Stimulated activated naive B cell treated with anti-CD40 and anti-IgM and Interleukin-4, amounts not matched to agents 10 μg/mL and 1 μg/mL and 100 μg/mL, for 72 hours (primary cell): ENCODE measurements at regions not wholly inside any gene's neighbourhood (a gene's known extent, or its start where the extent isn't known, plus 50 kb on each side); places are given as distances from the start of the nearest gene placed in this dataset.

Experiments used
- ATAC-seq, 2 donors: fragments of 150-1000 bp; cut with Tn5 transposase; replicated peaks; 2 replicates each; pipeline ENCODE4 v1.10.0; 2021; ENCODE audit warnings: moderate library complexity in 1 of 2
- DNase-seq: peaks from one replicate; pipeline ENCODE4 v3.0.0; 2021
- H3K27ac Mint-ChIP-seq: one replicate; pipeline ENCODE4 v1.8.0; 2022; ENCODE audit warnings: mild to moderate bottlenecking, mixed read lengths
- H3K27me3 Mint-ChIP-seq, 2 donors: one replicate each; pipeline ENCODE4 v1.8.0; 2022; ENCODE audit warnings: mixed read lengths in 2 of 2
- H3K36me3 Mint-ChIP-seq, 2 donors: one replicate each; pipeline ENCODE4 v1.8.0; 2022; ENCODE audit warnings: mixed read lengths in 2 of 2, mild to moderate bottlenecking in 1 of 2
- H3K4me1 Mint-ChIP-seq, 2 donors: one replicate each; pipeline ENCODE4 v1.8.0; 2022; ENCODE audit warnings: mixed read lengths in 2 of 2, mild to moderate bottlenecking in 1 of 2
- H3K4me3 Mint-ChIP-seq, 2 donors: one replicate each; pipeline ENCODE4 v1.8.0; 2022; ENCODE audit warnings: mild to moderate bottlenecking in 2 of 2, mixed read lengths in 2 of 2, moderate library complexity in 1 of 2
- H3K9me3 Mint-ChIP-seq, 2 donors: one replicate each; pipeline ENCODE4 v1.8.0; 2022; ENCODE audit warnings: mixed read lengths in 2 of 2, mild to moderate bottlenecking in 1 of 2

DNA sequence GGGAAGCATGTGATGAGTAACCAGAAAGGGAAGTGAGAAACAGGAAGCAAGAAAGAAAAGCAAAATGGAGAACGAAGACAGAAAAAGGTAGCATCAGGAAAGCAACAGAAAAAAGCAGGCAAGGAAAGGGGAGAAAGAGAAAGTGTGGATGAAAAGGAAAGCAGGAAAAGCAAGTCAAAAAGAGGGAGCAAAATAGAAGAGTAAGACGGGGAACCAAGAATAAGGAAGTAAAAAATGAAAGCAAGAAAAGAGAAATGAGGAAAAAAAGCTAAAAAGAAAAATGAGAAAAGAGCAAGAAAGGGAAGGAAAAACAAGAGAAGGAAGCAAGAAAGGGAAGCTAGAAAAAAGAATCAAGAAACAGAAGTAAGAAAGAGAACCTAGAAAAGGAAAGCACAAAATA lies 242.3 kb upstream of the NCKAP5 start:
- Mint-ChIP-seq H3K27me3 (peaks cover 0 to 9% of the 10 kb centered on the region in 2 donors), H3K4me1 (peaks cover 25 to 28% of the 10 kb centered on the region in 2 donors), H3K27ac (peak overlapping the region; percentile 83), H3K4me3 (peak overlapping the region; percentile 48 to 51), H3K9me3 (peaks cover 33 to 38% of the 10 kb centered on the region in 2 donors), H3K36me3 (peaks cover 24 to 32% of the 10 kb centered on the region in 2 donors)
- DNase-seq (no peak), ATAC-seq (no peak)

GRCh38 chr2:133811409-133812125 lies 243.3 kb upstream of the NCKAP5 start:
- Mint-ChIP-seq H3K36me3 (peaks cover 24 to 32% of the 10 kb centered on the region in 2 donors), H3K4me1 (peaks cover 25 to 28% of the 10 kb centered on the region in 2 donors), H3K4me3 (peak overlapping the region; percentile 14 to 48), H3K27ac (peak overlapping the region; percentile 83), H3K9me3 (peaks cover 33 to 38% of the 10 kb centered on the region in 2 donors), H3K27me3 (peaks cover 6 to 9% of the 10 kb centered on the region in 2 donors)
- ATAC-seq (no peak), DNase-seq (no peak)

DNA sequence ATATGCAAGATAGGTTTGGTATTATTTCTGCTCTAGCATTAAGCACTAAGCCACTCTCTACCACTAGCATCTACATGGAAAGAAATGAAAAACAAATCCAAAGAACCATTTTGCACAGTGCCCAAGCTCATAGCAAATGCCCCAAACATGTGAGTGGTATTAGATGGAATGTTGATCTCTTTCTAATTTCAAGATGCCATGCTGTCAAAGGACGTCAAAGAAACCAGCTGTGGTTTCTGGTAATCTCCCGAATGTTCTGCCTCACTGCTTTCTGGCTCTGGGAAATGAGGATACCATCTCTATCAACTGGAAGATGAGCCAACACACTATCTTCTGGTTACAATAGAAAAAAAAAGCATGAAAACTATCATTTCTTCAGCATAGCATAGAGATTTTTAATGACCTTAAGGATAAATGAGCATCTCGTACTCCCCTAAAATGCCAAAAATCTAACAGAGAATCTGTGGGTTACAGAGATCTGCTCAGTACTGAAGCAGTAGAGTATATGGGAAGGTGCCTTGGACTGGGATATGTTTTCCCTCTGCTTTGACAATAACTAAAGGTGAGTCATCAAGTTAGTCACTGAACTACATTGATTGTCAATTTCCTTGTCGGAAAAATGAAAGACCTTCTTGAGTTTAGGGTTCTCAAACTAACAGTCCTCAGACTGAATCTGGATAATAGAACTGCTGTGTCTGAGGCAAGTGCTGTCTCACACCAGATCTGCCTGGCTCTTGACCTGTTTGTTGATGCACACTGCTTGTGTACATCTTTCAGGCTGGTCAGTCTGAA lies 244.8 kb upstream of the NCKAP5 start:
- DNase-seq (no peak), ATAC-seq (no peak)
- Mint-ChIP-seq H3K4me1 (peaks cover 25 to 28% of the 10 kb centered on the region in 2 donors), H3K27ac (no peak overlapping the region), H3K27me3 (peaks cover 8 to 11% of the 10 kb centered on the region in 2 donors), H3K4me3 (no peak overlapping the region), H3K9me3 (peaks cover 33 to 38% of the 10 kb centered on the region in 2 donors), H3K36me3 (peaks cover 24 to 32% of the 10 kb centered on the region in 2 donors)

GRCh38 chr2:133814890-133815289 lies 246.6 kb upstream of the NCKAP5 start:
- H3K4me1 Mint-ChIP-seq: peaks cover 16 to 18% of the 10 kb centered on the region in 2 donors
- peaks cover 23 to 26% of the 10 kb centered on the region in 2 donors for H3K9me3 Mint-ChIP-seq
- H3K4me3 Mint-ChIP-seq: no peak overlapping the region
- peak overlapping the region; percentile 56 for H3K27ac Mint-ChIP-seq
- H3K36me3 Mint-ChIP-seq: peaks cover 15 to 20% of the 10 kb centered on the region in 2 donors
- ATAC-seq (no peak), DNase-seq (no peak)
- peaks cover 12 to 13% of the 10 kb centered on the region in 2 donors for H3K27me3 Mint-ChIP-seq

DNA sequence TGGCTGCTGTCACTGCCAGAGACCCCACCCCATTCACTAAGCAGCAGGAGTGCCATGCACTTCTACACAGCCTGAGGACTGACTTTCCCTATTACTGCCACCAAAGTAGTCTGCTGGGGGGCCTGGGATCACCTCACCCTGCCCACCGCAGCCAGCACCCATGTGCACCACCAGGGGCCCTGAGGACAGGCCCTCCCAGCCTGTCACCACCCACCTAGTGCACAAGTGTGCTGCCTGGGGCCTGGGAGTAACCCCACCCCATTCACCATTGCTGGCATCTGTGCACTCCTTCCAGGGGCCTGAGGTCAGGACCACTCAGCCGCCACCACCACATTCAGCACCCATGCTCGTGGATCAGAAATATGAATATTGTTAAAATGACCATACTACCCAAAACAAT lies 247.8 kb upstream of the NCKAP5 start:
- DNase-seq (no peak), ATAC-seq (no peak)
- H3K36me3 Mint-ChIP-seq: peaks cover 8 to 12% of the 10 kb centered on the region in 2 donors
- peaks cover 15 to 18% of the 10 kb centered on the region in 2 donors for H3K9me3 Mint-ChIP-seq
- no peak overlapping the region for H3K27ac Mint-ChIP-seq
- H3K27me3 Mint-ChIP-seq: peaks cover 12 to 16% of the 10 kb centered on the region in 2 donors
- H3K4me3 Mint-ChIP-seq: no peak overlapping the region
- H3K4me1 Mint-ChIP-seq: peaks cover 7 to 10% of the 10 kb centered on the region in 2 donors

GRCh38 chr2:133817680-133818566 lies 249.7 kb upstream of the NCKAP5 start:
- no peaks in the 10 kb centered on the region for H3K4me1 Mint-ChIP-seq
- peaks cover 12 to 21% of the 10 kb centered on the region in 2 donors for H3K27me3 Mint-ChIP-seq
- ATAC-seq (no peak), DNase-seq (no peak)
- H3K9me3 Mint-ChIP-seq: peaks cover 5% of the 10 kb centered on the region in 2 donors
- H3K27ac Mint-ChIP-seq: no peak overlapping the region
- no peak overlapping the region for H3K4me3 Mint-ChIP-seq
- H3K36me3 Mint-ChIP-seq: no peaks in the 10 kb centered on the region

DNA sequence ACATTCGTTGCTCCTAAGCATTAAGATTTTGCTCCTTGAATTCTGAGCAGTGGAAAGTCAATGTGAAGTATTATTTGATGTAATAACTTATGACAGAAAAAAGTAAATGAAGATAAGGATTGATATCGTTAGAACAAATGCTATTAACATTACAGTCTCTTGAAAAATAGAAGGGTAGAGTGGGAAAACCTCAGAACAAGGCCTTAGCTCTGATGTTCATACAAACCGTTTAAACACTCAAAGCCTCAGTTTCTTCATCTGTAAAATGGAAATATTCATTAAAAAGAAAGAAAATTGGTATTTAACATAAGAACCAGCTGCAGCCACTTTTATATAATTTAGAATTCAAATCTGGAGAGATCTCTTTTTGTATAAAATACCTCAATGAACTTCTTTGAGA lies 250.4 kb upstream of the NCKAP5 start:
- DNase-seq (no peak), ATAC-seq (no peak)
- H3K27me3 Mint-ChIP-seq: peaks cover 12 to 21% of the 10 kb centered on the region in 2 donors
- no peak overlapping the region for H3K4me3 Mint-ChIP-seq
- H3K4me1 Mint-ChIP-seq: no peaks in the 10 kb centered on the region
- H3K36me3 Mint-ChIP-seq: no peaks in the 10 kb centered on the region
- no peak overlapping the region for H3K27ac Mint-ChIP-seq
- peaks cover 2 to 3% of the 10 kb centered on the region in 2 donors for H3K9me3 Mint-ChIP-seq

DNA sequence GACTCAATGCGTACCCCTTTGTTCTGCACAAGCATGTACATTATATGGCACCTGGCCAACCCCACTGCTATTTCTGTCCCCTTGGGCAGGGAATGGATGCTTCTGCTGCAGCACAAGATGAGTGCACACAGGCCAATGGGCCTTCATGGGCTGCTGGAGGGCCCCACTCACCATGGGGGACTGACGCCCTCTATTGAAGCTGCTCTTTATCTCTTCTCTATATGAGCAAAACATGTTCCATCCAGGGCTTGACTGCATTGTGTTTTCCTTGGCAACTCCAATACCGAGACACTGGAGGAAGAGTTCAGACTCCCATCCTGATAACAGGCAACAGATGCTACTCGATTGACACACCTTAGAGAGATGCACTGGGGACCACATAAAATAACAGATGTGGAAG lies 251.6 kb upstream of the NCKAP5 start:
- no peak overlapping the region for H3K27ac Mint-ChIP-seq
- H3K4me3 Mint-ChIP-seq: no peak overlapping the region
- DNase-seq (no peak), ATAC-seq (no peak)
- peaks cover 12 to 21% of the 10 kb centered on the region in 2 donors for H3K27me3 Mint-ChIP-seq
- H3K4me1 Mint-ChIP-seq: no peaks in the 10 kb centered on the region
- H3K9me3 Mint-ChIP-seq: no peaks in the 10 kb centered on the region
- H3K36me3 Mint-ChIP-seq: no peaks in the 10 kb centered on the region

GRCh38 chr2:133821107-133821760 lies 253.0 kb upstream of the NCKAP5 start:
- Mint-ChIP-seq H3K27me3 (peaks cover 11 to 26% of the 10 kb centered on the region in 2 donors), H3K4me3 (no peak overlapping the region), H3K36me3 (no peaks in the 10 kb centered on the region), H3K27ac (no peak overlapping the region), H3K9me3 (no peaks in the 10 kb centered on the region), H3K4me1 (no peaks in the 10 kb centered on the region)
- DNase-seq (no peak), ATAC-seq (no peak)

DNA sequence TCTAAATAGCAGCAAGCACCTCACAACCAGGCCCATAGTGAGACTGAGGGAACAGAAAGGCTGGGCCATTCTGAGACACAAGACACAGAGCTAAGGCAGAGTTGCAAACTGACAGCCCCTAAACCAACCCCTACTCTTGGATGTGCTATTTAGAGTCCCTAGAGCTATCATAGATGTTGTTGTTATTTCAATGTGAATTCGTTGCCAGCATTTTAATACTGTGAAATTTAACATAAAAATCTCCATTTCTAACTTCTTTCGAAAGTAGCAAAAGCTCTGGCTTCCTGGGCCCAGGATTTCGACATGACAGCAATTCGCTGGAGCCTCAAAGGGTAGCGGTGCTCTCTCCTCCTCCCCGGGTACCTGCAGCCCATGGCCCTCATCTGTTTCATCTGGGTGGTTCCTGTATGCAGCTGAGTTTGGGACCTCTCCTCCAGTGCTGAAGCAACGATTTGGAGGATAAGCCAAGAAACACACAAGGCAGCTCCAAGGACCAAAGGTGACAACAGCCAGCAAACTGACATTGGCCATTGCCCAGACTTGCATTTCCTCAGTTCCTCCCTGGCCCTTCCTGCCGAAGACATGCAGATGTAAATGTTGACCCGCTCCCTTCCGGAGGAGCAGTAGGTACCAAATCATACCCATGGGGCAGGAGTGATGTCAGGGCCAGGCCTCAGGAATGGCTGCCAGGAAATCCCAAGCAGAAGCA lies 254.4 kb upstream of the NCKAP5 start:
- Mint-ChIP-seq H3K4me3 (no peak overlapping the region), H3K4me1 (no peaks in the 10 kb centered on the region), H3K9me3 (no peaks in the 10 kb centered on the region), H3K27ac (no peak overlapping the region), H3K36me3 (no peaks in the 10 kb centered on the region), H3K27me3 (peaks cover 21 to 32% of the 10 kb centered on the region in 2 donors)
- DNase-seq: no peak
- ATAC-seq: no peak

DNA sequence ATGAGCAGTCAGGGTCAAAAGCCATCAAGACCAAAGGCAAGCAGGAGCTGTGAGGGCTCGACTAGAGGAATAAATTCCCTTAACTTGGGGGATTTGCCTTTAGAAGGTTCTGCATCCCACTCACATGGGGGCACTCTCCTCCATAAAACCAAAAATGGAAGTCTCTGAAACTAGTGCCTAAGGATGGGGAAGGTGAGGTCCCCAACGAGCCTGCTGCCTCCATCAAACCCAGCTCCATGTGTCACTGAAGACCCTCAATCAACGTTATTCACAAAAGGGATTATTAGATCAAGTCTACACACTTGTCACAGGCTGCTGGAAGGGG lies 254.9 kb upstream of the NCKAP5 start:
- no peak for ATAC-seq
- Mint-ChIP-seq H3K36me3 (no peaks in the 10 kb centered on the region), H3K27me3 (peaks cover 23 to 34% of the 10 kb centered on the region in 2 donors), H3K4me1 (no peaks in the 10 kb centered on the region), H3K4me3 (no peak overlapping the region), H3K9me3 (no peaks in the 10 kb centered on the region), H3K27ac (no peak overlapping the region)
- DNase-seq: no peak

GRCh38 chr2:133824869-133825268 lies 256.6 kb upstream of the NCKAP5 start:
- ATAC-seq (no peak), DNase-seq (no peak)
- Mint-ChIP-seq H3K4me1 (no peaks in the 10 kb centered on the region), H3K27me3 (peaks cover 21 to 26% of the 10 kb centered on the region in 2 donors), H3K36me3 (no peaks in the 10 kb centered on the region), H3K9me3 (no peaks in the 10 kb centered on the region), H3K4me3 (no peak overlapping the region), H3K27ac (no peak overlapping the region)

DNA sequence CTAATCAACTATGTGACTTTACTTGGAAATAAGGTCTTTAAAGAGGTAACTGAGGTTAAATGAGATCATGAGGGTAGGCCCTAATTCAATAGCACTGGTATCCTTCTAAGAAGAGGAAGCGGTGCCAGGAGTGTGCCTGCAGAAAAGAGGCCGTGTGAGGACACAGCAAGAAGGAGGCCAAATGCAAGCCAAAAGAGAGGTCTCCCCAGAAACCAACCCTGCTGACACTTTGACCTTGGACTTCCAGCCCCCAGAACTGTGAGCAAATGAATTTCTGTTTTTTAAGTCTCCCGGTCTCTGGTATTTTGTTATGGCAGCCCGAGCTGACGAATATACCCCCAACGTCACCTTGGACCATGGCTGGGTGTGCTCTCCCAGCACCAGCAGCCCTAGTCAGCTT lies 257.5 kb upstream of the NCKAP5 start:
- H3K9me3 Mint-ChIP-seq: no peaks in the 10 kb centered on the region
- H3K27ac Mint-ChIP-seq: no peak overlapping the region
- no peaks in the 10 kb centered on the region for H3K36me3 Mint-ChIP-seq
- H3K4me1 Mint-ChIP-seq: no peaks in the 10 kb centered on the region
- no peak overlapping the region for H3K4me3 Mint-ChIP-seq
- peaks cover 21 to 23% of the 10 kb centered on the region in 2 donors for H3K27me3 Mint-ChIP-seq
- DNase-seq: no peak
- no peak for ATAC-seq
